PC-9 (cell line): ENCODE measurements at regions not wholly inside any gene's neighbourhood (a gene's known extent, or its start where the extent isn't known, plus 50 kb on each side); places are given as distances from the start of the nearest gene placed in this dataset.
"Not testable (repeated sequence)": the region's sequence is repeated elsewhere in the genome, so short reads cannot be mapped to it uniquely, and the experiment has no call there.

Experiments used
- BruUV-seq: library from RNA; stranded (reverse); fragments of 400-500 nt; replicated peaks from 2 replicates; lab custom pipeline; 2021; lab: Mats Ljungman, UMichigan
- CTCF ChIA-PET: fragments of 300-600 bp; sonication (Branson Sonifier 250); formaldehyde crosslinking; loops from one replicate; lab custom pipeline; 2022; ENCODE audit warnings: antibody characterized with exemption; lab: Charles Lee
- POLR2A ChIA-PET: fragments of 300-600 bp; sonication (Branson Sonifier 250); formaldehyde crosslinking; loops from one replicate; lab custom pipeline; 2022; ENCODE audit warnings: antibody characterized with exemption; ENCODE audit not compliant: unreplicated experiment; lab: Charles Lee
- DNase-seq, 2 experiments: peaks; one replicate each; pipeline versions ENCODE4 v3.0.0 to v3.0.0-alpha.2; 2015 to 2022; ENCODE audit warnings: mixed read lengths in 1 of 2
- H2AFZ ChIP-seq: fragments of 200-600 bp; sonication (generic); 2 replicates; pipeline ENCODE4 v1.8.1; 2017; ENCODE audit warnings: antibody characterized with exemption
- H3F3A ChIP-seq: fragments of 200-600 bp; sonication (generic); 2 replicates; pipeline ENCODE4 v1.8.1; 2017; ENCODE audit warnings: antibody characterized with exemption, mild to moderate bottlenecking, low read depth; ENCODE audit not compliant: insufficient read depth
- H3K27ac ChIP-seq: fragments of 200-600 bp; sonication (generic); 2 replicates; pipeline ENCODE4 v1.6.1; 2016; ENCODE audit warnings: mixed run types
- H3K27me3 ChIP-seq: fragments of 200-600 bp; sonication (generic); 2 replicates; pipeline ENCODE4 v1.6.1; 2016; ENCODE audit warnings: low read depth, mixed run types; ENCODE audit not compliant: insufficient read depth
- H3K36me3 ChIP-seq: fragments of 200-600 bp; sonication (generic); 2 replicates; pipeline ENCODE4 v1.6.1; 2016; ENCODE audit warnings: low read depth, mixed run types
- H3K4me1 ChIP-seq: fragments of 200-600 bp; sonication (generic); replicated peaks from 2 replicates; pipeline ENCODE4 v1.6.1; 2016; ENCODE audit warnings: mixed run types; ENCODE audit not compliant: insufficient read depth
- H3K4me2 ChIP-seq: fragments of 200-600 bp; sonication (generic); 2 replicates; pipeline ENCODE4 v1.6.1; 2017; ENCODE audit warnings: mixed run types
- H3K4me3 ChIP-seq: fragments of 200-600 bp; sonication (generic); 2 replicates; pipeline ENCODE4 v1.6.1; 2016; ENCODE audit warnings: mixed run types
- H3K79me2 ChIP-seq: fragments of 200-600 bp; sonication (generic); 2 replicates; pipeline ENCODE4 v1.6.1; 2017; ENCODE audit warnings: low read depth, mixed run types
- H3K9me2 ChIP-seq: fragments of 200-600 bp; sonication (generic); 2 replicates; pipeline ENCODE4 v1.8.1; 2017; ENCODE audit warnings: mild to moderate bottlenecking; ENCODE audit not compliant: insufficient read depth
- H3K9me3 ChIP-seq: fragments of 200-600 bp; sonication (generic); 2 replicates; pipeline ENCODE4 v1.8.1; 2016; ENCODE audit warnings: low read depth; ENCODE audit not compliant: insufficient read depth
- H4K20me1 ChIP-seq: fragments of 200-600 bp; sonication (generic); 2 replicates; pipeline ENCODE4 v1.8.1; 2017; ENCODE audit not compliant: insufficient read depth
- CTCF ChIP-seq: fragments of 200-600 bp; sonication (generic); conservative IDR thresholded peaks from 2 replicates; pipeline ENCODE4 v1.6.1; 2017; ENCODE audit warnings: mixed run types, antibody characterized with exemption, mild to moderate bottlenecking, moderate library complexity
- EZH2 ChIP-seq: fragments of 200-600 bp; sonication (generic); IDR thresholded peaks from 2 replicates; pipeline ENCODE4 v1.8.0; 2017; ENCODE audit warnings: antibody characterized with exemption, low read depth
- intact Hi-C: fragments of 100-400 bp; cut with micrococcal nuclease; formaldehyde crosslinking; loops from one replicate; pipeline ENCODE4 v1.10.0; 2022; ENCODE audit not compliant: unreplicated experiment

GRCh38 chr1:174093789-174094188 lies 65.5 kb upstream of the RABGAP1L start:
- H3F3A ChIP-seq, H3K9me2 ChIP-seq, H2AFZ ChIP-seq, H3K4me2 ChIP-seq, DNase-seq, BruUV-seq, H3K4me3 ChIP-seq, H3K27me3 ChIP-seq, H3K27ac ChIP-seq, POLR2A ChIA-PET, H3K4me1 ChIP-seq, H3K9me3 ChIP-seq, H4K20me1 ChIP-seq, H3K36me3 ChIP-seq, H3K79me2 ChIP-seq: not testable (repeated sequence)
- TF ChIP-seq CTCF = peak; percentile 43; the same call in 1 of the 2 replicates
- intact Hi-C loops = loop anchor here (5.0 to 10.0 kb wide), 2 partner anchors 121 to 649 kb away; no protein-coding TSS in a partner anchor
- CTCF ChIA-PET = interaction anchor here (0.6 to 0.7 kb wide), 3 partner anchors 150 to 652 kb away, joined by 3 read pairs; no protein-coding TSS in a partner anchor

GRCh38 chr1:174090471-174090870 lies 68.3 kb upstream of the RC3H1 start:
- Histone ChIP-seq H3K27me3 (no peaks in the 10 kb centered on the region), H3K79me2 (no peaks in the 10 kb centered on the region), H3K36me3 (no peaks in the 10 kb centered on the region), H2AFZ (no peak overlapping the region), H3F3A (no peaks in the 10 kb centered on the region), H3K4me1 (no peaks in the 10 kb centered on the region), H3K9me3 (no peaks in the 10 kb centered on the region), H3K4me3 (no peak overlapping the region), H3K9me2 (no peaks in the 10 kb centered on the region), H3K4me2 (no peak overlapping the region), H3K27ac (no peak overlapping the region), H4K20me1 (no peaks in the 10 kb centered on the region)
- intact Hi-C loops = loop anchor here (5.0 to 10.0 kb wide), 2 partner anchors 124 to 652 kb away; no protein-coding TSS in a partner anchor
- no peak for DNase-seq
- TF ChIP-seq EZH2 (no peak), CTCF (no peak)
- CTCF ChIA-PET = no interaction called here
- BruUV-seq = no TSS peak
- POLR2A ChIA-PET = no interaction called here

GRCh38 chr1:174080819-174081218 lies 58.7 kb upstream of the RC3H1 start:
- H3K4me2 ChIP-seq = no peak overlapping the region
- BruUV-seq = no TSS peak
- DNase-seq = peak in 1 of 2 experiments; percentile 13
- CTCF ChIA-PET = no interaction called here
- H3K9me2 ChIP-seq = no peaks in the 10 kb centered on the region
- no peaks in the 10 kb centered on the region for H3K36me3 ChIP-seq
- H2AFZ ChIP-seq = 0 out of 2 replicates have a peak overlapping the region, but pooled peaks have one; percentile 34
- peaks cover 8% of the 10 kb centered on the region; the same call in 1 of the 2 replicates for H3K4me1 ChIP-seq
- TF ChIP-seq EZH2 = no peak
- H3K4me3 ChIP-seq = no peak overlapping the region
- no peaks in the 10 kb centered on the region for H3K79me2 ChIP-seq
- H3K9me3 ChIP-seq = no peaks in the 10 kb centered on the region
- intact Hi-C loops = no loop called here
- H4K20me1 ChIP-seq = no peaks in the 10 kb centered on the region
- 0 out of 2 replicates have a peak, but pooled peaks cover 4% of the 10 kb centered on the region for H3F3A ChIP-seq
- POLR2A ChIA-PET = no interaction called here
- H3K27me3 ChIP-seq = no peaks in the 10 kb centered on the region
- no peak overlapping the region for H3K27ac ChIP-seq

- Histone ChIP-seq H4K20me1 (no peaks in the 10 kb centered on the region), H3K9me2 (no peaks in the 10 kb centered on the region), H3K9me3 (no peaks in the 10 kb centered on the region), H3K27me3 (no peaks in the 10 kb centered on the region), H3K4me2 (no peak overlapping the region), H3K4me1 (peaks cover 8% of the 10 kb centered on the region; the same call in 1 of the 2 replicates), H3K4me3 (no peak overlapping the region), H3K36me3 (no peaks in the 10 kb centered on the region), H2AFZ (no peak overlapping the region), H3K79me2 (no peaks in the 10 kb centered on the region), H3F3A (0 out of 2 replicates have a peak, but pooled peaks cover 4% of the 10 kb centered on the region), H3K27ac (no peak overlapping the region)
- intact Hi-C loops = loop anchor here (10.0 kb wide), 2 partner anchors 215 to 1335 kb away; partner anchors contain the start of genes GAS5 and ZBTB37
- ChIA-PET CTCF (interaction anchor here (0.6 kb wide), 1 partner anchor 112 kb away, joined by 3 read pairs; no protein-coding TSS in a partner anchor), POLR2A (no interaction called here)
- BruUV-seq = no TSS peak
- TF ChIP-seq CTCF = no peak
- no peak for TF ChIP-seq EZH2
- no peak for DNase-seq
Observed at GRCh38 chr1:174079796-174080195, 57.6 kb upstream of the RC3H1 start.

GRCh38 chr1:174078916-174079315 lies 56.8 kb upstream of the RC3H1 start:
- H3K27ac ChIP-seq, H3F3A ChIP-seq, H4K20me1 ChIP-seq, POLR2A ChIA-PET, H3K4me3 ChIP-seq, H3K36me3 ChIP-seq, BruUV-seq, H3K27me3 ChIP-seq, H3K9me3 ChIP-seq, H3K4me2 ChIP-seq, H3K4me1 ChIP-seq, H3K9me2 ChIP-seq, H3K79me2 ChIP-seq: not testable (repeated sequence)
- 0 out of 2 replicates have a peak overlapping the region, but pooled peaks have one; percentile 60 for H2AFZ ChIP-seq
- intact Hi-C loops = loop anchor here (10.0 kb wide), 2 partner anchors 214 to 1334 kb away; partner anchors contain the start of genes GAS5 and ZBTB37
- DNase-seq = peak in 1 of 2 experiments; percentile 9
- CTCF ChIA-PET = interaction anchor here (0.6 kb wide), 3 partner anchors 35 to 121 kb away, joined by 3 to 10 read pairs (median 3); no protein-coding TSS in a partner anchor
